SK-N-SH (cell line): ENCODE measurements at regions not wholly inside any gene's neighbourhood (a gene's known extent, or its start where the extent isn't known, plus 50 kb on each side); places are given as distances from the start of the nearest gene placed in this dataset.

Source experiments
- CTCF ChIA-PET: fragments of 300-600, 350-600 bp; formaldehyde crosslinking; extraction: SDS; loops from one replicate; lab custom pipeline; 2021; lab: Yijun Ruan, JAX
- POLR2A ChIA-PET: fragments of 350-600 bp; sonication (Branson Sonifier 250); formaldehyde crosslinking; extraction: SDS; loops from one replicate; lab custom pipeline; 2020; ENCODE audit warnings: antibody characterized with exemption, inconsistent platforms; lab: Yijun Ruan, JAX
- DNase-seq: peaks from one replicate; pipeline ENCODE4 v3.0.0; 2012
- H2AFZ ChIP-seq: fragments of 200-600 bp; sonication (generic); 2 replicates; pipeline ENCODE4 v1.8.1; 2016; ENCODE audit warnings: antibody characterized with exemption, mild to moderate bottlenecking, low read depth
- H3F3A ChIP-seq: fragments of 200-600 bp; sonication (generic); replicated peaks from 2 replicates; pipeline ENCODE3; 2016; ENCODE audit warnings: antibody characterized with exemption, mild to moderate bottlenecking; ENCODE audit not compliant: insufficient read depth
- H3K27ac ChIP-seq, 2 experiments: fragments of 200-500 bp in 1 of 2; fragments of 200-600 bp in 1 of 2; sonication (Bioruptor generic) in 1 of 2; sonication (generic), shearing (Covaris generic) in 1 of 2; 2 replicates each; pipeline versions ENCODE4 v1.5.1 to v1.6.1; 2014 to 2016; ENCODE audit warnings: low read depth in 2 of 2, inconsistent platforms in 1 of 2, low read length in 1 of 2, mild to moderate bottlenecking in 1 of 2, mixed read lengths in 1 of 2
- H3K27me3 ChIP-seq: fragments of 200-600 bp; sonication (generic), shearing (Covaris generic); 2 replicates; pipeline ENCODE4 v1.6.1; 2016; ENCODE audit warnings: mixed run types; ENCODE audit not compliant: insufficient read depth
- H3K36me3 ChIP-seq, 2 experiments: fragments of 200-500 bp in 1 of 2; fragments of 200-600 bp in 1 of 2; sonication (Bioruptor generic) in 1 of 2; sonication (generic) in 1 of 2; replicated peaks in 1 of 2; 2 replicates each; pipeline versions ENCODE3 to v1.5.1; 2014 to 2016; ENCODE audit warnings: low read length in 1 of 2, mild to moderate bottlenecking in 1 of 2; ENCODE audit not compliant: insufficient read depth in 2 of 2, control insufficient read depth in 1 of 2
- H3K4me1 ChIP-seq, 2 experiments: fragments of 200-500 bp in 1 of 2; fragments of 200-600 bp in 1 of 2; sonication (Bioruptor generic) in 1 of 2; sonication (generic), shearing (Covaris generic) in 1 of 2; 2 replicates each; pipeline versions ENCODE4 v1.5.1 to v1.6.1; 2014 to 2016; ENCODE audit warnings: low read depth in 1 of 2, low read length in 1 of 2, mixed run types in 1 of 2; ENCODE audit not compliant: insufficient read depth in 2 of 2, control insufficient read depth in 1 of 2
- H3K4me2 ChIP-seq: fragments of 200-600 bp; sonication (generic), shearing (Covaris generic); 2 replicates; pipeline ENCODE4 v1.6.1; 2017; ENCODE audit warnings: mixed run types
- H3K4me3 ChIP-seq, 2 experiments: fragments of 200-500 bp in 1 of 2; fragments of 200-600 bp in 1 of 2; sonication (Bioruptor generic) in 1 of 2; sonication (generic), shearing (Covaris generic) in 1 of 2; 2 replicates each; pipeline versions ENCODE4 v1.5.1 to v1.8.1; 2014 to 2016; ENCODE audit warnings: low read depth in 2 of 2, inconsistent platforms in 1 of 2, low read length in 1 of 2, mild to moderate bottlenecking in 1 of 2, mixed read lengths in 1 of 2, moderate library complexity in 1 of 2
- H3K79me2 ChIP-seq: fragments of 200-600 bp; sonication (generic); 2 replicates; pipeline ENCODE4 v1.8.1; 2017; ENCODE audit warnings: mild to moderate bottlenecking; ENCODE audit not compliant: insufficient read depth
- H3K9ac ChIP-seq: fragments of 200-600 bp; sonication (generic); 2 replicates; pipeline ENCODE4 v1.6.1; 2017; ENCODE audit warnings: mixed run types
- H3K9me2 ChIP-seq: fragments of 200-600 bp; sonication (generic); 2 replicates; pipeline ENCODE4 v1.6.1; 2017; ENCODE audit warnings: mixed run types
- H3K9me3 ChIP-seq: fragments of 200-600 bp; sonication (generic); 2 replicates; pipeline ENCODE4 v1.6.1; 2017; ENCODE audit warnings: mixed run types, mild to moderate bottlenecking, moderate library complexity
- H4K20me1 ChIP-seq: fragments of 200-600 bp; sonication (generic); 2 replicates; pipeline ENCODE4 v1.6.1; 2017; ENCODE audit warnings: mild to moderate bottlenecking, mixed run types; ENCODE audit not compliant: insufficient read depth
- CHD2 ChIP-seq: fragments of 150-350 bp; IDR thresholded peaks from 2 replicates; pipeline ENCODE4 v1.6.1; 2018; ENCODE audit warnings: low read length; ENCODE audit not compliant: partially characterized antibody
- EP300 ChIP-seq, 2 experiments: IDR thresholded peaks; 2 replicates each; pipeline versions ENCODE4 v1.4.0 to v1.6.1; 2012; ENCODE audit warnings: borderline replicate concordance in 1 of 2, low read depth in 1 of 2, low read length in 1 of 2
- EZH2phosphoT487 ChIP-seq: fragments of 200-600 bp; sonication (generic); IDR thresholded peaks from 2 replicates; pipeline ENCODE4 v1.6.1; 2017; ENCODE audit warnings: low read depth, mixed run types, mild to moderate bottlenecking, antibody characterized with exemption, moderate library complexity, borderline replicate concordance
- FOSL2 ChIP-seq: IDR thresholded peaks from 2 replicates; pipeline ENCODE4 v1.4.0; 2012; ENCODE audit warnings: low read depth, mild to moderate bottlenecking, moderate library complexity, borderline replicate concordance
- FOXJ3 ChIP-seq: sonication (generic); formaldehyde crosslinking; IDR thresholded peaks from 2 replicates; pipeline ENCODE4 v1.5.1; 2020; ENCODE audit warnings: mild to moderate bottlenecking, missing genetic modification reagents
- FOXM1 ChIP-seq: IDR thresholded peaks from 2 replicates; pipeline ENCODE4 v1.4.0; 2012; ENCODE audit warnings: low read depth, mild to moderate bottlenecking
- MXI1 ChIP-seq: IDR thresholded peaks from 2 replicates; pipeline ENCODE4 v1.6.1; 2012; ENCODE audit warnings: mild to moderate bottlenecking, low read depth, low read length, improper control_type of control experiment
- NRF1 ChIP-seq: IDR thresholded peaks from 2 replicates; pipeline ENCODE4 v1.6.1; 2012; ENCODE audit warnings: low read depth, mild to moderate bottlenecking, low read length
- RCOR1 ChIP-seq: fragments of 150-350 bp; IDR thresholded peaks from 2 replicates; pipeline ENCODE4 v1.6.1; 2017; ENCODE audit warnings: antibody characterized with exemption, low read length
- RFX5 ChIP-seq: IDR thresholded peaks from 2 replicates; pipeline ENCODE4 v1.6.1; 2012; ENCODE audit warnings: mild to moderate bottlenecking, improper control_type of control experiment, low read length
- RXRA ChIP-seq: IDR thresholded peaks from 2 replicates; pipeline ENCODE4 v1.4.0; 2012; ENCODE audit warnings: low read depth, mild to moderate bottlenecking, borderline replicate concordance
- SIN3A ChIP-seq: IDR thresholded peaks from 2 replicates; pipeline ENCODE4 v1.6.1; 2012; ENCODE audit warnings: low read depth, mild to moderate bottlenecking, low read length, moderate library complexity, borderline replicate concordance
- TAF1 ChIP-seq: IDR thresholded peaks from 2 replicates; pipeline ENCODE4 v1.6.1; 2012; ENCODE audit warnings: low read depth, mild to moderate bottlenecking, low read length, moderate library complexity, borderline replicate concordance
- TEAD4 ChIP-seq: IDR thresholded peaks from 2 replicates; pipeline ENCODE4 v1.4.0; 2012; ENCODE audit warnings: mild to moderate bottlenecking, borderline replicate concordance; ENCODE audit not compliant: insufficient read depth
- YY1 ChIP-seq: IDR thresholded peaks from 2 replicates; pipeline ENCODE4 v1.4.0; 2012; ENCODE audit warnings: low read depth, mild to moderate bottlenecking
- WGBS: methylation state at CpG from one replicate; pipeline ENCODE4 v1.1.6; 2017; ENCODE audit warnings: low lambda C conversion rate; 5-methylcytosine and 5-hydroxymethylcytosine counted together
- TF ChIP-seq, protein P1 (sequence below): IDR thresholded peaks from 2 replicates; pipeline ENCODE4 v1.6.1; 2012; ENCODE audit warnings: mild to moderate bottlenecking, low read depth, low read length, moderate library complexity
- TF ChIP-seq, protein P2 (sequence below): IDR thresholded peaks from 2 replicates; pipeline ENCODE4; 2012
- TF ChIP-seq, protein P3 (sequence below): fragments of 150-350 bp; IDR thresholded peaks from 2 replicates; pipeline ENCODE4 v1.6.1; 2016; ENCODE audit warnings: mild to moderate bottlenecking, low read depth, low read length
- TF ChIP-seq, protein P4 (sequence below): IDR thresholded peaks from 2 replicates; pipeline ENCODE4 v1.4.0; 2012; ENCODE audit warnings: low read depth, borderline replicate concordance

DNA sequence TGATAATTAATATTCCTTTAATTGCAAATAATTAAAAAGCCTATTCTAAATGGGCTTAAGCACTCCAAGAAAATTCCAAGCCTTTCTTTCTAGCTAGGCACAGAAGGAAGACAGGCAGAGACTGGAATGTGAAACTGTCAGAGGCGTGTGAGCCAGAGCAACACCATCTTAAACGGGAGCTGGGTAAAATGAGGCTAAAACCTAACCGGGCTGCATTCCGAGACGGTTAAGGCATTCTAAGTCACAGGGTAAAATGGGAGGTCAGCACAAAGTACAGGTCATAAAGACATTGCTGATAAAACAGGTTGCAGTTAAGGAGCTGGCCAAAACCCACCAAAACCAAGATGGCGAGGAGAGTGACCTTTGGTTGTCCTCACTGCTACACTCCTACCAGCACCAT, 300.4 kb downstream of the SLITRK6 start:
- 91% methylated on average over 5 of the region's 6 CpGs for WGBS
- POLR2A ChIA-PET = no interaction called here

DNA sequence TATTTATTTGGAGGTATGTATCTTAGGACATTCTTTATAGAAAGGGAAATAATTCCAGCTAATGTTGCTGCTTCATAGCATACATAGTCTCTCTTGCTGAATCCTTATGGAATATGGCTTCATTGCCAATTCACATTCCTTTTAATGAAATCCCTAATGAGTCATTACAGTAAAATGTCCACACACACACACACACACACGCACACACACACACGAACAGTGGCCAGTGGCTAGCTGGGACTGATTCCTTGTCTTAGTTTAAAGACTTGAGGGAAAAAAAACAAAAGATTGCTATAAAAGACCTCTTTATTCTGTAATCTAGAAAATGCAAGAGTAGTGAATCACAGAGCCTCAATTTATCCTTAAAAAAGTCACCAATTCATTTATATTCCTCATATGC, 301.6 kb downstream of the SLITRK6 start:
- WGBS = 7% methylated on average over 2 of the region's 2 CpGs
- peak overlapping the region; percentile 62 to 64; a peak in 3 of 4 replicates for H3K27ac ChIP-seq
- POLR2A ChIA-PET = no interaction called here
- TF ChIP-seq FOXJ3 (CRISPR knock-in tag) (no peak), FOXM1 (no peak), TAF1 (peak; percentile 42; the same call in 1 of the 2 replicates), RFX5 (no peak), EP300 (IDR thresholded peaks at IDR 0.05; ENCODE audit: borderline replicate concordance in 1 of 2, low read depth in 1 of 2, low read length in 1 of 2) (peak in 1 of 2 experiments; percentile 91; a peak in 2 of 4 replicates), MXI1 (no peak), NRF1 (no peak), EZH2phosphoT487 (no peak), CHD2 (no peak), YY1 (no peak), RCOR1 (no peak)
- TF ChIP-seq, protein P1, sequence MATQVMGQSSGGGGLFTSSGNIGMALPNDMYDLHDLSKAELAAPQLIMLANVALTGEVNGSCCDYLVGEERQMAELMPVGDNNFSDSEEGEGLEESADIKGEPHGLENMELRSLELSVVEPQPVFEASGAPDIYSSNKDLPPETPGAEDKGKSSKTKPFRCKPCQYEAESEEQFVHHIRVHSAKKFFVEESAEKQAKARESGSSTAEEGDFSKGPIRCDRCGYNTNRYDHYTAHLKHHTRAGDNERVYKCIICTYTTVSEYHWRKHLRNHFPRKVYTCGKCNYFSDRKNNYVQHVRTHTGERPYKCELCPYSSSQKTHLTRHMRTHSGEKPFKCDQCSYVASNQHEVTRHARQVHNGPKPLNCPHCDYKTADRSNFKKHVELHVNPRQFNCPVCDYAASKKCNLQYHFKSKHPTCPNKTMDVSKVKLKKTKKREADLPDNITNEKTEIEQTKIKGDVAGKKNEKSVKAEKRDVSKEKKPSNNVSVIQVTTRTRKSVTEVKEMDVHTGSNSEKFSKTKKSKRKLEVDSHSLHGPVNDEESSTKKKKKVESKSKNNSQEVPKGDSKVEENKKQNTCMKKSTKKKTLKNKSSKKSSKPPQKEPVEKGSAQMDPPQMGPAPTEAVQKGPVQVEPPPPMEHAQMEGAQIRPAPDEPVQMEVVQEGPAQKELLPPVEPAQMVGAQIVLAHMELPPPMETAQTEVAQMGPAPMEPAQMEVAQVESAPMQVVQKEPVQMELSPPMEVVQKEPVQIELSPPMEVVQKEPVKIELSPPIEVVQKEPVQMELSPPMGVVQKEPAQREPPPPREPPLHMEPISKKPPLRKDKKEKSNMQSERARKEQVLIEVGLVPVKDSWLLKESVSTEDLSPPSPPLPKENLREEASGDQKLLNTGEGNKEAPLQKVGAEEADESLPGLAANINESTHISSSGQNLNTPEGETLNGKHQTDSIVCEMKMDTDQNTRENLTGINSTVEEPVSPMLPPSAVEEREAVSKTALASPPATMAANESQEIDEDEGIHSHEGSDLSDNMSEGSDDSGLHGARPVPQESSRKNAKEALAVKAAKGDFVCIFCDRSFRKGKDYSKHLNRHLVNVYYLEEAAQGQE = no peak
- TF ChIP-seq, protein P2, sequence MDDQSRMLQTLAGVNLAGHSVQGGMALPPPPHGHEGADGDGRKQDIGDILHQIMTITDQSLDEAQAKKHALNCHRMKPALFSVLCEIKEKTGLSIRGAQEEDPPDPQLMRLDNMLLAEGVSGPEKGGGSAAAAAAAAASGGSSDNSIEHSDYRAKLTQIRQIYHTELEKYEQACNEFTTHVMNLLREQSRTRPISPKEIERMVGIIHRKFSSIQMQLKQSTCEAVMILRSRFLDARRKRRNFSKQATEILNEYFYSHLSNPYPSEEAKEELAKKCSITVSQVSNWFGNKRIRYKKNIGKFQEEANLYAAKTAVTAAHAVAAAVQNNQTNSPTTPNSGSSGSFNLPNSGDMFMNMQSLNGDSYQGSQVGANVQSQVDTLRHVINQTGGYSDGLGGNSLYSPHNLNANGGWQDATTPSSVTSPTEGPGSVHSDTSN = peak; percentile 78
- TF ChIP-seq, protein P3, sequence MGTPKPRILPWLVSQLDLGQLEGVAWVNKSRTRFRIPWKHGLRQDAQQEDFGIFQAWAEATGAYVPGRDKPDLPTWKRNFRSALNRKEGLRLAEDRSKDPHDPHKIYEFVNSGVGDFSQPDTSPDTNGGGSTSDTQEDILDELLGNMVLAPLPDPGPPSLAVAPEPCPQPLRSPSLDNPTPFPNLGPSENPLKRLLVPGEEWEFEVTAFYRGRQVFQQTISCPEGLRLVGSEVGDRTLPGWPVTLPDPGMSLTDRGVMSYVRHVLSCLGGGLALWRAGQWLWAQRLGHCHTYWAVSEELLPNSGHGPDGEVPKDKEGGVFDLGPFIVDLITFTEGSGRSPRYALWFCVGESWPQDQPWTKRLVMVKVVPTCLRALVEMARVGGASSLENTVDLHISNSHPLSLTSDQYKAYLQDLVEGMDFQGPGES = no peak

More for the DNA sequence above, 300.4 kb downstream of the SLITRK6 start:
- Histone ChIP-seq H3K27me3 (no peaks in the 10 kb centered on the region), H3K9me3 (no peaks in the 10 kb centered on the region), H3K4me1 (peaks cover 0 to 11% of the 10 kb centered on the region in 2 experiments; a peak in 2 of 4 replicates), H3K36me3 (no peaks in the 10 kb centered on the region), H3K79me2 (no peaks in the 10 kb centered on the region), H3K4me2 (no peak overlapping the region), H3F3A (peaks cover 21% of the 10 kb centered on the region), H3K27ac (0 out of 4 replicates have a peak overlapping the region, but pooled peaks of 1 of the 2 experiments have one; percentile 64), H3K9me2 (no peaks in the 10 kb centered on the region), H3K4me3 (no peak overlapping the region), H2AFZ (no peak overlapping the region), H3K9ac (no peak overlapping the region), H4K20me1 (no peaks in the 10 kb centered on the region)
- DNase-seq = no peak
- CTCF ChIA-PET = no interaction called here
- TF ChIP-seq FOSL2 (no peak), EZH2phosphoT487 (no peak), TEAD4 (no peak), SIN3A (no peak), RXRA (no peak)
- TF ChIP-seq, protein P4, sequence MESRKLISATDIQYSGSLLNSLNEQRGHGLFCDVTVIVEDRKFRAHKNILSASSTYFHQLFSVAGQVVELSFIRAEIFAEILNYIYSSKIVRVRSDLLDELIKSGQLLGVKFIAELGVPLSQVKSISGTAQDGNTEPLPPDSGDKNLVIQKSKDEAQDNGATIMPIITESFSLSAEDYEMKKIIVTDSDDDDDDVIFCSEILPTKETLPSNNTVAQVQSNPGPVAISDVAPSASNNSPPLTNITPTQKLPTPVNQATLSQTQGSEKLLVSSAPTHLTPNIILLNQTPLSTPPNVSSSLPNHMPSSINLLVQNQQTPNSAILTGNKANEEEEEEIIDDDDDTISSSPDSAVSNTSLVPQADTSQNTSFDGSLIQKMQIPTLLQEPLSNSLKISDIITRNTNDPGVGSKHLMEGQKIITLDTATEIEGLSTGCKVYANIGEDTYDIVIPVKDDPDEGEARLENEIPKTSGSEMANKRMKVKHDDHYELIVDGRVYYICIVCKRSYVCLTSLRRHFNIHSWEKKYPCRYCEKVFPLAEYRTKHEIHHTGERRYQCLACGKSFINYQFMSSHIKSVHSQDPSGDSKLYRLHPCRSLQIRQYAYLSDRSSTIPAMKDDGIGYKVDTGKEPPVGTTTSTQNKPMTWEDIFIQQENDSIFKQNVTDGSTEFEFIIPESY = no peak

More for the DNA sequence above, 301.6 kb downstream of the SLITRK6 start:
- H3K9me3 ChIP-seq = no peaks in the 10 kb centered on the region
- no peaks in the 10 kb centered on the region for H3K79me2 ChIP-seq
- no peak for DNase-seq
- H3K27me3 ChIP-seq = no peaks in the 10 kb centered on the region
- H3K9ac ChIP-seq = no peak overlapping the region
- H3K36me3 ChIP-seq = no peaks in the 10 kb centered on the region
- no peaks in the 10 kb centered on the region for H4K20me1 ChIP-seq
- H2AFZ ChIP-seq = peak overlapping the region; percentile 38; the same call in 1 of the 2 replicates
- no peaks in the 10 kb centered on the region for H3K9me2 ChIP-seq
- peaks cover 16% of the 10 kb centered on the region for H3F3A ChIP-seq
- no peak overlapping the region for H3K4me2 ChIP-seq
- H3K4me1 ChIP-seq = peaks cover 0 to 11% of the 10 kb centered on the region in 2 experiments; a peak in 2 of 4 replicates
- CTCF ChIA-PET = no interaction called here
- no peak overlapping the region for H3K4me3 ChIP-seq
